ENCODE measurements at regions not wholly inside any gene's neighbourhood (a gene's known extent, or its start where the extent isn't known, plus 50 kb on each side); places are given as distances from the start of the nearest gene placed in this dataset.
"Not testable (repeated sequence)": the region's sequence is repeated elsewhere in the genome, so short reads cannot be mapped to it uniquely, and the experiment has no call there.

- no peak for DNase-seq
These were observed 150.6 kb downstream of the TXNL1 start for GRCh38 chr18:56487801-56488200.

- DNase-seq = no peak
These were observed 155.0 kb downstream of the TXNL1 start for GRCh38 chr18:56483386-56483785.

GRCh38 chr18:56482813-56483212 is 155.6 kb downstream of the TXNL1 start:
- DNase-seq = not testable (repeated sequence)

GRCh38 chr18:56481751-56482150 is 156.6 kb downstream of the TXNL1 start:
- no peak for DNase-seq

GRCh38 chr18:56479841-56480240 is 158.6 kb downstream of the TXNL1 start:
- DNase-seq = no peak

GRCh38 chr18:56475250-56475649 is 163.1 kb downstream of the TXNL1 start:
- DNase-seq = no peak

- DNase-seq = no peak
These were observed 164.9 kb downstream of the TXNL1 start for GRCh38 chr18:56473400-56474024.

GRCh38 chr18:56470406-56471351 is 167.7 kb downstream of the TXNL1 start:
- no peak for DNase-seq

- no peak for DNase-seq
These were observed 168.8 kb downstream of the TXNL1 start for GRCh38 chr18:56469582-56469981.

GRCh38 chr18:56468396-56468795 is 170.0 kb downstream of the TXNL1 start:
- DNase-seq = peak; percentile 65

- DNase-seq = no peak
These were observed 176.1 kb downstream of the TXNL1 start for GRCh38 chr18:56462276-56462675.

- DNase-seq = no peak
These were observed 177.2 kb downstream of the TXNL1 start for GRCh38 chr18:56461151-56461550.

GRCh38 chr18:56460581-56460980 is 177.8 kb downstream of the TXNL1 start:
- DNase-seq = peak; percentile 58

- no peak for DNase-seq
These were observed 179.4 kb downstream of the TXNL1 start for GRCh38 chr18:56458770-56459712.

- DNase-seq = no peak
These were observed 182.5 kb downstream of the TXNL1 start for GRCh38 chr18:56455874-56456273.

- no peak for DNase-seq
These were observed 183.3 kb downstream of the TXNL1 start for GRCh38 chr18:56455141-56455540.

- no peak for DNase-seq
These were observed 184.8 kb downstream of the TXNL1 start for GRCh38 chr18:56453631-56454030.

- no peak for DNase-seq
These were observed 187.2 kb downstream of the TXNL1 start for GRCh38 chr18:56451188-56451587.

GRCh38 chr18:56448751-56449150 is 189.6 kb downstream of the TXNL1 start:
- DNase-seq = no peak

- no peak for DNase-seq
These were observed 193.0 kb downstream of the TXNL1 start for GRCh38 chr18:56445422-56445821.

GRCh38 chr18:56444201-56444600 is 194.2 kb downstream of the TXNL1 start:
- DNase-seq = no peak

GRCh38 chr18:56443166-56443907 is 195.1 kb downstream of the TXNL1 start:
- DNase-seq = no peak
